IMR-90 (cell line): ENCODE measurements at regions not wholly inside any gene's neighbourhood (a gene's known extent, or its start where the extent isn't known, plus 50 kb on each side); places are given as distances from the start of the nearest gene placed in this dataset.

Experiments
- ATAC-seq: fragments of 200-7000 bp; cut with Tn5 transposase; 2 replicates; pipeline ENCODE4 v1.9.1; 2020; ENCODE audit warnings: low read depth, mild to moderate bottlenecking, moderate library complexity
- BruUV-seq: library from RNA; stranded (reverse); fragments of 400-500 nt; replicated peaks from 2 replicates; lab custom pipeline; 2021; lab: Mats Ljungman, UMichigan
- CTCF ChIA-PET: fragments of 300-600 bp; formaldehyde crosslinking; extraction: SDS; loops from one replicate; lab custom pipeline; 2021; ENCODE audit warnings: antibody characterized with exemption; lab: Yijun Ruan, JAX
- POLR2A ChIA-PET: fragments of 300-600 bp; sonication (Branson Sonifier 250); formaldehyde crosslinking; loops from one replicate; lab custom pipeline; 2022; ENCODE audit warnings: antibody characterized with exemption; ENCODE audit not compliant: unreplicated experiment; lab: Charles Lee
- DNase-seq: peaks from one replicate; pipeline ENCODE4 v3.0.0; 2013
- H2AFZ ChIP-seq: replicated peaks from 2 replicates; pipeline ENCODE3; 2013; ENCODE audit warnings: low read length, mild to moderate bottlenecking; ENCODE audit not compliant: poor library complexity
- H2AK5ac ChIP-seq: 2 replicates; pipeline ENCODE4 v1.6.1; 2013; ENCODE audit warnings: low read depth, low read length, inconsistent platforms
- H2AK9ac ChIP-seq: replicated peaks from 2 replicates; pipeline ENCODE3; 2013; ENCODE audit warnings: mild to moderate bottlenecking, low read depth, low read length, moderate library complexity; ENCODE audit not compliant: poor library complexity
- H2BK120ac ChIP-seq: 2 replicates; pipeline ENCODE4 v1.6.1; 2013; ENCODE audit warnings: low read depth, low read length, inconsistent platforms
- H2BK15ac ChIP-seq: 3 replicates; pipeline ENCODE4 v1.6.1; 2013; ENCODE audit warnings: low read depth, low read length, inconsistent platforms
- H2BK20ac ChIP-seq: 2 replicates; pipeline ENCODE4 v1.6.1; 2013; ENCODE audit warnings: low read depth, mild to moderate bottlenecking, inconsistent platforms, low read length, moderate library complexity
- H2BK5ac ChIP-seq: 2 replicates; pipeline ENCODE4 v1.6.1; 2013; ENCODE audit warnings: mild to moderate bottlenecking, low read depth, low read length, inconsistent platforms; ENCODE audit not compliant: poor library complexity, severe bottlenecking
- H3K14ac ChIP-seq: replicated peaks from 2 replicates; pipeline ENCODE4 v1.6.1; 2013; ENCODE audit warnings: low read depth, low read length, inconsistent platforms
- H3K18ac ChIP-seq: 2 replicates; pipeline ENCODE4 v1.6.1; 2013; ENCODE audit warnings: low read depth, low read length, control low read depth
- H3K23ac ChIP-seq: 2 replicates; pipeline ENCODE4 v1.6.1; 2013; ENCODE audit warnings: low read depth, low read length, inconsistent platforms
- H3K27ac ChIP-seq: 2 replicates; pipeline ENCODE4 v1.5.1; 2013; ENCODE audit warnings: mild to moderate bottlenecking, control low read depth, low read length; ENCODE audit not compliant: insufficient read depth
- H3K27me3 ChIP-seq: 2 replicates; pipeline ENCODE4 v1.6.1; 2013; ENCODE audit warnings: low read length; ENCODE audit not compliant: control insufficient read depth, insufficient read depth
- H3K36me3 ChIP-seq: 2 replicates; pipeline ENCODE4 v1.6.1; 2013; ENCODE audit warnings: low read length, mixed read lengths; ENCODE audit not compliant: control insufficient read depth, insufficient read depth
- H3K4ac ChIP-seq: 2 replicates; pipeline ENCODE4 v1.6.1; 2013; ENCODE audit warnings: low read depth, low read length, inconsistent platforms
- H3K4me1 ChIP-seq: 2 replicates; pipeline ENCODE4 v1.6.1; 2013; ENCODE audit warnings: low read length, mixed read lengths; ENCODE audit not compliant: control insufficient read depth, insufficient read depth
- H3K4me2 ChIP-seq: 2 replicates; pipeline ENCODE4 v1.6.1; 2013; ENCODE audit warnings: low read depth, mild to moderate bottlenecking, control low read depth, low read length, moderate library complexity
- H3K4me3 ChIP-seq: 2 replicates; pipeline ENCODE4 v1.5.1; 2013; ENCODE audit warnings: low read depth, mild to moderate bottlenecking, control low read depth, low read length, moderate library complexity; ENCODE audit not compliant: insufficient read depth
- H3K56ac ChIP-seq: 2 replicates; pipeline ENCODE4 v1.6.1; 2013; ENCODE audit warnings: low read length, inconsistent platforms; ENCODE audit not compliant: insufficient read depth; ENCODE audit errors: extremely low read depth
- H3K79me1 ChIP-seq, 2 experiments: 2 replicates each; pipeline ENCODE4 v1.6.1; 2013; ENCODE audit warnings: low read length in 2 of 2, inconsistent platforms in 1 of 2, low read depth in 1 of 2
- H3K9ac ChIP-seq: 2 replicates; pipeline ENCODE4 v1.6.1; 2013; ENCODE audit warnings: low read depth, low read length, control low read depth
- H3K9me1 ChIP-seq: 2 replicates; pipeline ENCODE4 v1.6.1; 2013; ENCODE audit warnings: low read length, inconsistent platforms; ENCODE audit not compliant: insufficient read depth
- H3K9me3 ChIP-seq: 2 replicates; pipeline ENCODE4 v1.6.1; 2013; ENCODE audit warnings: low read length; ENCODE audit not compliant: control insufficient read depth, insufficient read depth
- H4K20me1 ChIP-seq: 2 replicates; pipeline ENCODE4 v1.6.1; 2013; ENCODE audit warnings: low read length, inconsistent platforms; ENCODE audit not compliant: insufficient read depth
- H4K5ac ChIP-seq: 2 replicates; pipeline ENCODE4 v1.6.1; 2013; ENCODE audit warnings: mild to moderate bottlenecking, low read depth, low read length, control low read depth
- H4K8ac ChIP-seq, 2 experiments: 2 replicates each; pipeline ENCODE4 v1.6.1; 2013; ENCODE audit warnings: low read depth in 2 of 2, low read length in 2 of 2, control low read depth in 1 of 2, inconsistent platforms in 1 of 2
- H4K91ac ChIP-seq: 2 replicates; pipeline ENCODE4 v1.6.1; 2013; ENCODE audit warnings: low read depth, low read length, inconsistent platforms; ENCODE audit not compliant: insufficient read depth
- BHLHE40 ChIP-seq: fragments of 150-350 bp; IDR thresholded peaks from 2 replicates; pipeline ENCODE4 v1.6.1; 2016; ENCODE audit warnings: mild to moderate bottlenecking, low read depth, low read length
- CEBPB ChIP-seq: IDR thresholded peaks from 2 replicates; pipeline ENCODE4 v1.6.1; 2012; ENCODE audit warnings: low read depth, low read length, improper control_type of control experiment
- CHD1 ChIP-seq: IDR thresholded peaks from 2 replicates; pipeline ENCODE4 v1.6.1; 2012; ENCODE audit warnings: low read depth, low read length, improper control_type of control experiment
- FOS ChIP-seq: fragments of 150-350 bp; IDR thresholded peaks from 2 replicates; pipeline ENCODE4 v1.6.1; 2016; ENCODE audit warnings: low read depth, low read length
- MAFK ChIP-seq: IDR thresholded peaks from 2 replicates; pipeline ENCODE4 v1.6.1; 2012; ENCODE audit warnings: low read depth, low read length, improper control_type of control experiment
- MXI1 ChIP-seq: IDR thresholded peaks from 2 replicates; pipeline ENCODE4 v1.6.1; 2012; ENCODE audit warnings: low read depth, mild to moderate bottlenecking, low read length, moderate library complexity, borderline replicate concordance
- NFE2L2 ChIP-seq: fragments of 150-350 bp; IDR thresholded peaks from 2 replicates; pipeline ENCODE4 v1.6.1; 2016; ENCODE audit warnings: low read depth, mild to moderate bottlenecking, low read length
- POLR2A ChIP-seq: IDR thresholded peaks from 2 replicates; pipeline ENCODE4 v1.6.1; 2012; ENCODE audit warnings: mild to moderate bottlenecking, low read depth, low read length
- RAD21 ChIP-seq: IDR thresholded peaks from 2 replicates; pipeline ENCODE4 v1.6.1; 2012; ENCODE audit warnings: low read length, improper control_type of control experiment
- RCOR1 ChIP-seq: IDR thresholded peaks from 2 replicates; pipeline ENCODE4 v1.6.1; 2012; ENCODE audit warnings: mild to moderate bottlenecking, low read length, improper control_type of control experiment; ENCODE audit not compliant: insufficient replicate concordance
- RFX5 ChIP-seq: IDR thresholded peaks from 2 replicates; pipeline ENCODE4 v1.8.0; 2012; ENCODE audit warnings: low read depth, mild to moderate bottlenecking, low read length, moderate library complexity
- SMC3 ChIP-seq: fragments of 150-350 bp; IDR thresholded peaks from 2 replicates; pipeline ENCODE4 v1.6.1; 2016; ENCODE audit warnings: low read depth, mild to moderate bottlenecking, antibody characterized with exemption, low read length, moderate library complexity
- WGBS, 2 experiments: methylation state at CpG; one replicate each; pipeline versions ENCODE4 v1.1.5 to v1.1.7; 2013; ENCODE audit warnings: missing lambda C conversion rate in 2 of 2; ENCODE audit not compliant: insufficient read length in 1 of 2; ENCODE audit errors: extremely low coverage in 2 of 2; 5-methylcytosine and 5-hydroxymethylcytosine counted together
- dilution Hi-C: fragments of 300-500 bp; cut with HindIII; formaldehyde crosslinking; loops from one replicate; pipeline ENCODE4 v1.14.3; 2018; ENCODE audit warnings: low sequenced_read_pairs; ENCODE audit not compliant: unreplicated experiment
- in situ Hi-C: fragments of 300-500 bp; cut with MboI; formaldehyde crosslinking; loops from 3 replicates; pipeline ENCODE4 v1.14.3; 2019; ENCODE audit warnings: low sequenced_read_pairs, inconsistent platforms, mixed read lengths
- intact Hi-C: fragments of 100-400 bp; cut with micrococcal nuclease; formaldehyde crosslinking; loops from 2 replicates; pipeline ENCODE4 v1.10.0; 2022
- TF ChIP-seq, protein P1 (sequence below): fragments of 150-350 bp; IDR thresholded peaks from 2 replicates; pipeline ENCODE4 v1.6.1; 2017; ENCODE audit warnings: mild to moderate bottlenecking, antibody characterized with exemption, low read length, low read depth
- TF ChIP-seq, protein P2 (sequence below): conservative IDR thresholded peaks from 2 replicates; pipeline ENCODE4 v1.5.1; 2012; ENCODE audit warnings: mild to moderate bottlenecking, low read depth, low read length, improper control_type of control experiment
- TF ChIP-seq, protein P3 (sequence below): fragments of 150-350 bp; IDR thresholded peaks from 2 replicates; pipeline ENCODE4 v1.6.1; 2016; ENCODE audit warnings: low read depth, mild to moderate bottlenecking, low read length, moderate library complexity, borderline replicate concordance

DNA sequence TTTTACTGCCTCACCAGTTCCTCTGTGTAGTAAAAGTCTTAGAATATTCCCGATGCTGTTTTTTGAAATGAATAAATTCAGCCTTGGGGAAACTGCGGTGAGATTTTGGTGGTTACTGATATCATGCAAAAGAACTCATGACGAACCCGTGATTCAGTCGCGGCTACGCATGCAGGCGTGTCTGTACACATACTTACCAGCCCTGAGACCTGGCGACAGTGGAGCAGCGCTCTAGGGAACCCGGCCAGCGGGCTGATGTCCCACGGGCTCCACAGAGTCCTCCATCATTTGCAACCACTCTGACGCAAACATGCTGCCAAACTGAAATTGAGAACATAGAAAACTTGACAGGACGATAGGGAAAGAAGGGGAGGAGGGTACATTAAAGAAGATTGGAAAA lies 315.6 kb upstream of the DAB2 start:
- intact Hi-C loops = no loop called here
- Histone ChIP-seq H3K56ac (no peak overlapping the region), H4K5ac (no peak overlapping the region), H3K79me1 (no peaks in the 10 kb centered on the region), H3K9ac (no peak overlapping the region), H2BK20ac (no peak overlapping the region), H3K9me1 (no peaks in the 10 kb centered on the region), H2BK15ac (no peak overlapping the region), H3K9me3 (no peaks in the 10 kb centered on the region), H4K91ac (no peak overlapping the region; the same call in 1 of the 2 replicates), H2BK120ac (no peak overlapping the region), H2AK5ac (no peak overlapping the region), H3K36me3 (no peaks in the 10 kb centered on the region), H2AK9ac (no peak overlapping the region), H4K20me1 (no peaks in the 10 kb centered on the region), H3K4ac (no peak overlapping the region), H2BK5ac (no peak overlapping the region), H3K4me2 (no peak overlapping the region), H3K4me3 (no peak overlapping the region), H3K27ac (no peak overlapping the region), H3K27me3 (no peaks in the 10 kb centered on the region), H2AFZ (no peak overlapping the region), H3K14ac (no peak overlapping the region), H4K8ac (no peak overlapping the region), H3K18ac (no peak overlapping the region), H3K23ac (no peak overlapping the region), H3K4me1 (peaks cover 2% of the 10 kb centered on the region; the same call in 1 of the 2 replicates)
- BruUV-seq = no TSS peak
- CTCF ChIA-PET = no interaction called here
- no peak for DNase-seq
- dilution Hi-C loops = no loop called here
- in situ Hi-C loops = no loop called here
- 98% methylated on average over 10 of the region's 15 CpGs; no CpG with 5 or more reads in 1 of the 2 experiments for WGBS, 2 experiments
- no peak for TF ChIP-seq RAD21
- TF ChIP-seq, protein P1, sequence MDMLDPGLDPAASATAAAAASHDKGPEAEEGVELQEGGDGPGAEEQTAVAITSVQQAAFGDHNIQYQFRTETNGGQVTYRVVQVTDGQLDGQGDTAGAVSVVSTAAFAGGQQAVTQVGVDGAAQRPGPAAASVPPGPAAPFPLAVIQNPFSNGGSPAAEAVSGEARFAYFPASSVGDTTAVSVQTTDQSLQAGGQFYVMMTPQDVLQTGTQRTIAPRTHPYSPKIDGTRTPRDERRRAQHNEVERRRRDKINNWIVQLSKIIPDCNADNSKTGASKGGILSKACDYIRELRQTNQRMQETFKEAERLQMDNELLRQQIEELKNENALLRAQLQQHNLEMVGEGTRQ = no peak
- TF ChIP-seq POLR2A = no peak
- no peak for TF ChIP-seq MXI1
- no peak for TF ChIP-seq SMC3
- TF ChIP-seq MAFK = no peak
- TF ChIP-seq, protein P2, sequence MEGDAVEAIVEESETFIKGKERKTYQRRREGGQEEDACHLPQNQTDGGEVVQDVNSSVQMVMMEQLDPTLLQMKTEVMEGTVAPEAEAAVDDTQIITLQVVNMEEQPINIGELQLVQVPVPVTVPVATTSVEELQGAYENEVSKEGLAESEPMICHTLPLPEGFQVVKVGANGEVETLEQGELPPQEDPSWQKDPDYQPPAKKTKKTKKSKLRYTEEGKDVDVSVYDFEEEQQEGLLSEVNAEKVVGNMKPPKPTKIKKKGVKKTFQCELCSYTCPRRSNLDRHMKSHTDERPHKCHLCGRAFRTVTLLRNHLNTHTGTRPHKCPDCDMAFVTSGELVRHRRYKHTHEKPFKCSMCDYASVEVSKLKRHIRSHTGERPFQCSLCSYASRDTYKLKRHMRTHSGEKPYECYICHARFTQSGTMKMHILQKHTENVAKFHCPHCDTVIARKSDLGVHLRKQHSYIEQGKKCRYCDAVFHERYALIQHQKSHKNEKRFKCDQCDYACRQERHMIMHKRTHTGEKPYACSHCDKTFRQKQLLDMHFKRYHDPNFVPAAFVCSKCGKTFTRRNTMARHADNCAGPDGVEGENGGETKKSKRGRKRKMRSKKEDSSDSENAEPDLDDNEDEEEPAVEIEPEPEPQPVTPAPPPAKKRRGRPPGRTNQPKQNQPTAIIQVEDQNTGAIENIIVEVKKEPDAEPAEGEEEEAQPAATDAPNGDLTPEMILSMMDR = no peak
- TF ChIP-seq FOS = no peak
- no peak for TF ChIP-seq CEBPB
- TF ChIP-seq RCOR1 = no peak
- no peak for TF ChIP-seq NFE2L2
- no peak for TF ChIP-seq RFX5
- TF ChIP-seq BHLHE40 = no peak
- TF ChIP-seq, protein P3, sequence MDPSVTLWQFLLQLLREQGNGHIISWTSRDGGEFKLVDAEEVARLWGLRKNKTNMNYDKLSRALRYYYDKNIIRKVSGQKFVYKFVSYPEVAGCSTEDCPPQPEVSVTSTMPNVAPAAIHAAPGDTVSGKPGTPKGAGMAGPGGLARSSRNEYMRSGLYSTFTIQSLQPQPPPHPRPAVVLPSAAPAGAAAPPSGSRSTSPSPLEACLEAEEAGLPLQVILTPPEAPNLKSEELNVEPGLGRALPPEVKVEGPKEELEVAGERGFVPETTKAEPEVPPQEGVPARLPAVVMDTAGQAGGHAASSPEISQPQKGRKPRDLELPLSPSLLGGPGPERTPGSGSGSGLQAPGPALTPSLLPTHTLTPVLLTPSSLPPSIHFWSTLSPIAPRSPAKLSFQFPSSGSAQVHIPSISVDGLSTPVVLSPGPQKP = no peak
- no peak for TF ChIP-seq CHD1
- ATAC-seq = no peak
- POLR2A ChIA-PET = no interaction called here
